HG03442 (cell line): ENCODE measurements at regions not wholly inside any gene's neighbourhood (a gene's known extent, or its start where the extent isn't known, plus 50 kb on each side); places are given as distances from the start of the nearest gene placed in this dataset.
"Not testable (repeated sequence)": the region's sequence is repeated elsewhere in the genome, so short reads cannot be mapped to it uniquely, and the experiment has no call there.

ENCODE experiments used
- ATAC-seq: cut with Tn5 transposase; IDR thresholded peaks from one replicate; pipeline ENCODE4 v1.9.1; 2021; ENCODE audit warnings: mild to moderate bottlenecking, moderate library complexity; ENCODE audit not compliant: unreplicated experiment

GRCh38 chr2:21328177-21328576 is 204.4 kb downstream of the TDRD15 start:
- no peak for ATAC-seq

GRCh38 chr2:21330786-21331391 is 207.1 kb downstream of the TDRD15 start:
- ATAC-seq: no peak

- ATAC-seq: no peak
These were observed 208.0 kb downstream of the TDRD15 start for GRCh38 chr2:21331625-21332370.

GRCh38 chr2:21332993-21333625 is 209.3 kb downstream of the TDRD15 start:
- no peak for ATAC-seq

- ATAC-seq: no peak
These were observed 209.9 kb downstream of the TDRD15 start for GRCh38 chr2:21333684-21334083.

- no peak for ATAC-seq
These were observed 223.2 kb downstream of the TDRD15 start for GRCh38 chr2:21346984-21347383.

- no peak for ATAC-seq
These were observed 230.3 kb downstream of the TDRD15 start for GRCh38 chr2:21353879-21354679.

GRCh38 chr2:21356086-21356856 is 232.5 kb downstream of the TDRD15 start:
- no peak for ATAC-seq

- no peak for ATAC-seq
These were observed 233.1 kb downstream of the TDRD15 start for GRCh38 chr2:21356857-21357255.

- no peak for ATAC-seq
These were observed 235.2 kb downstream of the TDRD15 start for GRCh38 chr2:21358976-21359375.

GRCh38 chr2:21361384-21361783 is 237.6 kb downstream of the TDRD15 start:
- ATAC-seq: no peak

GRCh38 chr2:21361957-21362486 is 238.3 kb downstream of the TDRD15 start:
- no peak for ATAC-seq

- no peak for ATAC-seq
These were observed 239.6 kb downstream of the TDRD15 start for GRCh38 chr2:21363364-21363763.

GRCh38 chr2:21367421-21367820 is 243.7 kb downstream of the TDRD15 start:
- ATAC-seq: no peak

- no peak for ATAC-seq
These were observed 246.0 kb downstream of the TDRD15 start for GRCh38 chr2:21369787-21370186.

- no peak for ATAC-seq
These were observed 247.8 kb downstream of the TDRD15 start for GRCh38 chr2:21371499-21372003.

- ATAC-seq: no peak
These were observed 248.9 kb downstream of the TDRD15 start for GRCh38 chr2:21372654-21373053.

GRCh38 chr2:21376864-21377263 is 253.1 kb downstream of the TDRD15 start:
- ATAC-seq: no peak

- ATAC-seq: no peak
These were observed 255.4 kb downstream of the TDRD15 start for GRCh38 chr2:21379140-21379539.

- not testable (repeated sequence) for ATAC-seq
These were observed 255.9 kb downstream of the TDRD15 start for GRCh38 chr2:21379668-21380067.
